GM21786 (cell line): ENCODE measurements at regions not wholly inside any gene's neighbourhood (a gene's known extent, or its start where the extent isn't known, plus 50 kb on each side); places are given as distances from the start of the nearest gene placed in this dataset.
"Not testable (repeated sequence)": the region's sequence is repeated elsewhere in the genome, so short reads cannot be mapped to it uniquely, and the experiment has no call there.

ENCODE experiments used
- ATAC-seq: cut with Tn5 transposase; IDR thresholded peaks from one replicate; pipeline ENCODE4 v1.9.1; 2021; ENCODE audit not compliant: unreplicated experiment

GRCh38 chr6:23823421-23823820 is 302.6 kb upstream of the NRSN1 start:
- no peak for ATAC-seq

- no peak for ATAC-seq
Observed at GRCh38 chr6:23826572-23826971, 299.4 kb upstream of the NRSN1 start.

GRCh38 chr6:23828861-23829260 is 297.2 kb upstream of the NRSN1 start:
- no peak for ATAC-seq

GRCh38 chr6:23841116-23841515 is 284.9 kb upstream of the NRSN1 start:
- no peak for ATAC-seq

GRCh38 chr6:23842760-23843159 is 283.3 kb upstream of the NRSN1 start:
- ATAC-seq = no peak

- ATAC-seq = no peak
Observed at GRCh38 chr6:23851522-23851921, 274.5 kb upstream of the NRSN1 start.

GRCh38 chr6:23853566-23854133 is 272.4 kb upstream of the NRSN1 start:
- ATAC-seq = not testable (repeated sequence)

GRCh38 chr6:23854154-23854553 is 271.9 kb upstream of the NRSN1 start:
- ATAC-seq = not testable (repeated sequence)

GRCh38 chr6:23855497-23856116 is 270.4 kb upstream of the NRSN1 start:
- no peak for ATAC-seq

GRCh38 chr6:23870496-23870895 is 255.5 kb upstream of the NRSN1 start:
- ATAC-seq = no peak

GRCh38 chr6:23873161-23873560 is 252.9 kb upstream of the NRSN1 start:
- no peak for ATAC-seq

- ATAC-seq = no peak
Observed at GRCh38 chr6:23875006-23875405, 251.0 kb upstream of the NRSN1 start.

- ATAC-seq = no peak
Observed at GRCh38 chr6:23879816-23880215, 246.2 kb upstream of the NRSN1 start.

- ATAC-seq = no peak
Observed at GRCh38 chr6:23890543-23891227, 235.3 kb upstream of the NRSN1 start.

- no peak for ATAC-seq
Observed at GRCh38 chr6:23905133-23905815, 220.7 kb upstream of the NRSN1 start.

- no peak for ATAC-seq
Observed at GRCh38 chr6:23910420-23910819, 215.6 kb upstream of the NRSN1 start.

GRCh38 chr6:23927935-23928334 is 198.1 kb upstream of the NRSN1 start:
- no peak for ATAC-seq

- no peak for ATAC-seq
Observed at GRCh38 chr6:23929201-23929600, 196.8 kb upstream of the NRSN1 start.

GRCh38 chr6:23940466-23940865 is 185.5 kb upstream of the NRSN1 start:
- ATAC-seq = no peak

- ATAC-seq = no peak
Observed at GRCh38 chr6:23951691-23952090, 174.3 kb upstream of the NRSN1 start.

- no peak for ATAC-seq
Observed at GRCh38 chr6:23952245-23952644, 173.8 kb upstream of the NRSN1 start.

GRCh38 chr6:23953976-23954375 is 172.0 kb upstream of the NRSN1 start:
- no peak for ATAC-seq
